Aorta (tissue), 5 donors: ENCODE measurements at regions not wholly inside any gene's neighbourhood (a gene's known extent, or its start where the extent isn't known, plus 50 kb on each side); places are given as distances from the start of the nearest gene placed in this dataset.

Source experiments
- ATAC-seq: fragments of 200-7000 bp; cut with Tn5 transposase; one replicate; pipeline ENCODE4 v1.9.1; 2022; ENCODE audit warnings: moderate library complexity; ENCODE audit not compliant: low FRiP score
- DNase-seq, 2 donors: peaks; one replicate each; pipeline ENCODE4 v3.0.0-alpha.2; 2020
- H3K27ac ChIP-seq, 2 donors: one replicate each; pipeline ENCODE4 v1.5.1; 2013; ENCODE audit warnings: low read length in 2 of 2, mild to moderate bottlenecking in 2 of 2, moderate library complexity in 2 of 2, control low read depth in 1 of 2, inconsistent platforms in 1 of 2, low read depth in 1 of 2
- H3K27me3 ChIP-seq, 2 donors: one replicate each; pipeline ENCODE4 v1.6.1; 2013; ENCODE audit warnings: control low read depth in 1 of 2, low read length in 1 of 2, mild to moderate bottlenecking in 1 of 2, moderate library complexity in 1 of 2; ENCODE audit not compliant: insufficient read depth in 2 of 2, control insufficient read depth in 1 of 2
- H3K36me3 ChIP-seq, 2 donors: one replicate each; pipeline ENCODE4 v1.6.1; 2013; ENCODE audit warnings: control low read depth in 1 of 2, low read length in 1 of 2, mild to moderate bottlenecking in 1 of 2; ENCODE audit not compliant: insufficient read depth in 2 of 2, control insufficient read depth in 1 of 2
- H3K4me1 ChIP-seq, 2 donors: one replicate each; pipeline ENCODE4 v1.6.1; 2013; ENCODE audit warnings: low read length in 2 of 2, control low read depth in 1 of 2, mild to moderate bottlenecking in 1 of 2, moderate library complexity in 1 of 2; ENCODE audit not compliant: insufficient read depth in 2 of 2, control insufficient read depth in 1 of 2
- H3K4me3 ChIP-seq, 2 donors: one replicate each; pipeline ENCODE4 v1.5.1; 2013; ENCODE audit warnings: low read length in 2 of 2, control low read depth in 1 of 2, mild to moderate bottlenecking in 1 of 2
- H3K9me3 ChIP-seq: one replicate; pipeline ENCODE4 v1.6.1; 2013; ENCODE audit warnings: mild to moderate bottlenecking, low read length; ENCODE audit not compliant: control insufficient read depth
- WGBS, 2 donors: extraction: QIAGEN DNeasy Blood & Tissue Kit; methylation state at CpG; one replicate each; pipeline ENCODE4 v1.1.7; 2013; 5-methylcytosine and 5-hydroxymethylcytosine counted together
- intact Hi-C, 2 donors: fragments of 100-400 bp; cut with DNase I; formaldehyde crosslinking; loops; one replicate each; pipeline versions ENCODE4 v1.14.2 to v1.15.0; 2022
- donor health status: healthy with polysubstance abuse.
- donor health status: Bipolar disorder and iron deficiency.
- donor health status: DM: no; HTN: no; CAD: no.
- donor health status: DM: no; HTN: no; CAD: no.
- donor health status: DM: yes; HTN: yes; CAD: no.

- Histone ChIP-seq H3K9me3 (no peaks in the 10 kb centered on the region), H3K4me3 (no peak overlapping the region), H3K4me1 (no peaks in the 10 kb centered on the region), H3K36me3 (no peaks in the 10 kb centered on the region), H3K27ac (no peak overlapping the region), H3K27me3 (no peaks in the 10 kb centered on the region)
- no peak for DNase-seq
- intact Hi-C loops, result no loop called here
- ATAC-seq, result no peak
Measured at GRCh38 chr10:9656386-9656785, 1361.3 kb upstream of the CELF2 start.

GRCh38 chr10:9656996-9657395, 1360.7 kb upstream of the CELF2 start:
- WGBS, 2 donors, result 66 to 74% methylated on average over 1 of the region's 1 CpG
- Histone ChIP-seq H3K9me3 (no peaks in the 10 kb centered on the region), H3K36me3 (no peaks in the 10 kb centered on the region), H3K27me3 (no peaks in the 10 kb centered on the region), H3K4me3 (no peak overlapping the region), H3K27ac (no peak overlapping the region), H3K4me1 (no peaks in the 10 kb centered on the region)
- intact Hi-C loops, result no loop called here
- ATAC-seq, result no peak
- no peak for DNase-seq

GRCh38 chr10:9657530-9657929, 1360.1 kb upstream of the CELF2 start:
- H3K27ac ChIP-seq, result no peak overlapping the region
- WGBS, 2 donors, result 10 to 16% methylated on average over 2 of the region's 2 CpGs
- DNase-seq (no peak), ATAC-seq (no peak)
- H3K9me3 ChIP-seq, result no peaks in the 10 kb centered on the region
- H3K36me3 ChIP-seq, result no peaks in the 10 kb centered on the region
- intact Hi-C loops, result no loop called here
- no peak overlapping the region for H3K4me3 ChIP-seq
- H3K27me3 ChIP-seq, result no peaks in the 10 kb centered on the region
- H3K4me1 ChIP-seq, result no peaks in the 10 kb centered on the region

- no peak for ATAC-seq
- Histone ChIP-seq H3K4me1 (no peaks in the 10 kb centered on the region), H3K27ac (no peak overlapping the region), H3K36me3 (no peaks in the 10 kb centered on the region), H3K9me3 (peaks cover 1% of the 10 kb centered on the region), H3K27me3 (no peaks in the 10 kb centered on the region), H3K4me3 (no peak overlapping the region)
- 90 to 93% methylated on average over 3 of the region's 3 CpGs for WGBS, 2 donors
- intact Hi-C loops, result no loop called here
- DNase-seq, result no peak
Measured at GRCh38 chr10:9668411-9668810, 1349.3 kb upstream of the CELF2 start.

- Histone ChIP-seq H3K27ac (no peak overlapping the region), H3K4me1 (no peaks in the 10 kb centered on the region), H3K4me3 (no peak overlapping the region), H3K36me3 (no peaks in the 10 kb centered on the region), H3K9me3 (peaks cover 1% of the 10 kb centered on the region), H3K27me3 (no peaks in the 10 kb centered on the region)
- WGBS, 2 donors, result 89 to 93% methylated on average over 3 of the region's 3 CpGs
- intact Hi-C loops, result no loop called here
- ATAC-seq, result no peak
- no peak for DNase-seq
Measured at GRCh38 chr10:9670911-9671310, 1346.8 kb upstream of the CELF2 start.

- Histone ChIP-seq H3K27ac (no peak overlapping the region), H3K27me3 (no peaks in the 10 kb centered on the region), H3K4me1 (no peaks in the 10 kb centered on the region), H3K9me3 (no peaks in the 10 kb centered on the region), H3K36me3 (no peaks in the 10 kb centered on the region), H3K4me3 (no peak overlapping the region)
- WGBS, 2 donors, result 93 to 98% methylated on average over 2 of the region's 2 CpGs
- DNase-seq (no peak), ATAC-seq (no peak)
- intact Hi-C loops, result no loop called here
Measured at GRCh38 chr10:9681655-9682054, 1336.0 kb upstream of the CELF2 start.

- Histone ChIP-seq H3K27ac (no peak overlapping the region), H3K9me3 (no peaks in the 10 kb centered on the region), H3K36me3 (no peaks in the 10 kb centered on the region), H3K4me3 (no peak overlapping the region), H3K27me3 (no peaks in the 10 kb centered on the region), H3K4me1 (no peaks in the 10 kb centered on the region)
- ATAC-seq (no peak), DNase-seq (no peak)
- WGBS, 2 donors, result 6 to 9% methylated on average over 1 of the region's 1 CpG
- intact Hi-C loops, result no loop called here
Measured at GRCh38 chr10:9682802-9683201, 1334.9 kb upstream of the CELF2 start.

GRCh38 chr10:9684186-9684585, 1333.5 kb upstream of the CELF2 start:
- 92 to 97% methylated on average over 1 of the region's 1 CpG for WGBS, 2 donors
- ATAC-seq (no peak), DNase-seq (no peak)
- Histone ChIP-seq H3K4me3 (no peak overlapping the region), H3K27me3 (no peaks in the 10 kb centered on the region), H3K9me3 (no peaks in the 10 kb centered on the region), H3K36me3 (no peaks in the 10 kb centered on the region), H3K4me1 (no peaks in the 10 kb centered on the region), H3K27ac (no peak overlapping the region)
- intact Hi-C loops, result no loop called here

GRCh38 chr10:9685596-9685995, 1332.1 kb upstream of the CELF2 start:
- no peaks in the 10 kb centered on the region for H3K9me3 ChIP-seq
- intact Hi-C loops, result no loop called here

GRCh38 chr10:9688711-9689110, 1329.0 kb upstream of the CELF2 start:
- H3K4me1 ChIP-seq, result no peaks in the 10 kb centered on the region

More at GRCh38 chr10:9685596-9685995, 1332.1 kb upstream of the CELF2 start:
- H3K27ac ChIP-seq, result no peak overlapping the region
- no peaks in the 10 kb centered on the region for H3K4me1 ChIP-seq
- ATAC-seq (no peak), DNase-seq (no peak)
- no peaks in the 10 kb centered on the region for H3K36me3 ChIP-seq
- no peaks in the 10 kb centered on the region for H3K27me3 ChIP-seq
- no peak overlapping the region for H3K4me3 ChIP-seq

More at GRCh38 chr10:9688711-9689110, 1329.0 kb upstream of the CELF2 start:
- Histone ChIP-seq H3K4me3 (no peak overlapping the region), H3K9me3 (no peaks in the 10 kb centered on the region), H3K27ac (no peak overlapping the region), H3K27me3 (no peaks in the 10 kb centered on the region), H3K36me3 (no peaks in the 10 kb centered on the region)
- DNase-seq (no peak), ATAC-seq (no peak)
- intact Hi-C loops, result no loop called here
